Thoracic aorta (tissue), 2 donors: ENCODE measurements at regions not wholly inside any gene's neighbourhood (a gene's known extent, or its start where the extent isn't known, plus 50 kb on each side); places are given as distances from the start of the nearest gene placed in this dataset.

ENCODE experiments used
- ATAC-seq: fragments of 150-250 bp; one replicate; pipeline ENCODE4 v1.8.0; 2017; ENCODE audit warnings: low read depth; ENCODE audit not compliant: insufficient number of reproducible peaks, low FRiP score
- DNase-seq: peaks from one replicate; pipeline ENCODE4 v3.0.0-alpha.2; 2020; ENCODE audit warnings: low spot score
- H3K27ac ChIP-seq, 2 donors: fragments of 200-600 bp; sonication (generic); 1 replicate in 1 of 2; 2 replicates in 1 of 2; pipeline ENCODE4 v1.5.1; 2016; ENCODE audit warnings: mild to moderate bottlenecking in 2 of 2, moderate library complexity in 2 of 2
- H3K27me3 ChIP-seq: fragments of 200-600 bp; sonication (generic); replicated peaks from 2 replicates; pipeline ENCODE4 v1.6.0; 2016; ENCODE audit warnings: mild to moderate bottlenecking; ENCODE audit not compliant: insufficient read depth
- H3K36me3 ChIP-seq: fragments of 200-600 bp; sonication (generic); one replicate; pipeline ENCODE4 v1.5.1; 2016
- H3K4me1 ChIP-seq, 2 donors: fragments of 200-600 bp; sonication (generic); 1 replicate in 1 of 2; 2 replicates in 1 of 2; pipeline versions ENCODE4 v1.5.1 to v1.6.0; 2016; ENCODE audit warnings: low read depth in 2 of 2, mild to moderate bottlenecking in 1 of 2; ENCODE audit not compliant: control insufficient read depth in 1 of 2
- H3K4me3 ChIP-seq: fragments of 200-600 bp; sonication (generic); 2 replicates; pipeline ENCODE4 v1.5.1; 2016; ENCODE audit warnings: mild to moderate bottlenecking
- H3K9me3 ChIP-seq: fragments of 200-600 bp; sonication (generic); 2 replicates; pipeline ENCODE4 v1.5.1; 2016
- CTCF ChIP-seq: fragments of 200-600 bp; sonication (generic); IDR thresholded peaks from one replicate; pipeline ENCODE4 v1.5.1; 2019; ENCODE audit warnings: antibody characterized with exemption

GRCh38 chr4:96240041-96240440, 400.1 kb downstream of the PDHA2 start:
- DNase-seq (no peak), ATAC-seq (no peak)
- no peaks in the 10 kb centered on the region for H3K27me3 ChIP-seq
- no peaks in the 10 kb centered on the region for H3K4me1 ChIP-seq
- no peak overlapping the region for H3K27ac ChIP-seq
- no peaks in the 10 kb centered on the region for H3K36me3 ChIP-seq
- TF ChIP-seq CTCF = no peak
- no peak overlapping the region for H3K4me3 ChIP-seq
- no peaks in the 10 kb centered on the region for H3K9me3 ChIP-seq

GRCh38 chr4:96241819-96242218, 401.9 kb downstream of the PDHA2 start:
- TF ChIP-seq CTCF = no peak
- DNase-seq (no peak), ATAC-seq (no peak)
- H3K9me3 ChIP-seq = no peaks in the 10 kb centered on the region
- no peak overlapping the region for H3K27ac ChIP-seq
- no peaks in the 10 kb centered on the region for H3K36me3 ChIP-seq
- no peaks in the 10 kb centered on the region for H3K27me3 ChIP-seq
- no peaks in the 10 kb centered on the region for H3K4me1 ChIP-seq
- no peak overlapping the region for H3K4me3 ChIP-seq

GRCh38 chr4:96247096-96247495, 407.2 kb downstream of the PDHA2 start:
- Histone ChIP-seq H3K27me3 (no peaks in the 10 kb centered on the region), H3K27ac (no peak overlapping the region), H3K9me3 (no peaks in the 10 kb centered on the region), H3K36me3 (no peaks in the 10 kb centered on the region), H3K4me1 (no peaks in the 10 kb centered on the region), H3K4me3 (no peak overlapping the region)
- DNase-seq (no peak), ATAC-seq (no peak)
- no peak for TF ChIP-seq CTCF

GRCh38 chr4:96248225-96248624, 408.3 kb downstream of the PDHA2 start:
- Histone ChIP-seq H3K4me1 (no peaks in the 10 kb centered on the region), H3K4me3 (no peak overlapping the region), H3K27me3 (no peaks in the 10 kb centered on the region), H3K27ac (no peak overlapping the region), H3K36me3 (no peaks in the 10 kb centered on the region), H3K9me3 (no peaks in the 10 kb centered on the region)
- ATAC-seq = no peak
- no peak for TF ChIP-seq CTCF
- DNase-seq = no peak

- TF ChIP-seq CTCF = no peak
- no peaks in the 10 kb centered on the region for H3K9me3 ChIP-seq
- no peaks in the 10 kb centered on the region for H3K4me1 ChIP-seq
- H3K27ac ChIP-seq = no peak overlapping the region
- no peaks in the 10 kb centered on the region for H3K27me3 ChIP-seq
- ATAC-seq (no peak), DNase-seq (no peak)
- H3K36me3 ChIP-seq = no peaks in the 10 kb centered on the region
- no peak overlapping the region for H3K4me3 ChIP-seq
Measured at GRCh38 chr4:96260064-96260682, 420.3 kb downstream of the PDHA2 start.
